Brain pericyte (primary cell): ENCODE measurements at regions not wholly inside any gene's neighbourhood (a gene's known extent, or its start where the extent isn't known, plus 50 kb on each side); places are given as distances from the start of the nearest gene placed in this dataset.

Experiments used
- DNase-seq: peaks from one replicate; pipeline ENCODE4 v3.0.0-alpha.2; 2012; ENCODE audit warnings: low read depth, low spot score

DNA sequence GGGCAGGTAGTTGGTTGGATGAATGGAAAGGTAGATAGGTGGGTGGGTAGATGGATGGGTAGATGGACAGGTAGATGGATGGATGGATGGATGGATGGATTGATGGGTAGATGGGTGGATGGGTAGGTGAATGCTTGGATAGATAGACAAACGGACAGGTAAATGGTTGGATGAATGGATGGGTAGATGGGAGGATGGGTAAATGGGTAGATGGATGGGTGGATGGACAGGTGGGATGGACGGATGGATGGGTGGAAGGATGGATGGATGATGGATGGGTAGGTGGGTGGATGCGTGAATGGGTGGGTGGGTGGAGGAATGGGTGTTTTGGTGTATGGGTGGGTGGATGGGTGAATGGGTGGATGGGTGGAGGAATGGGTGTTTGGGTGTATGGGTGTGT lies 50.1 kb upstream of the ASAP2 start:
- no peak for DNase-seq

DNA sequence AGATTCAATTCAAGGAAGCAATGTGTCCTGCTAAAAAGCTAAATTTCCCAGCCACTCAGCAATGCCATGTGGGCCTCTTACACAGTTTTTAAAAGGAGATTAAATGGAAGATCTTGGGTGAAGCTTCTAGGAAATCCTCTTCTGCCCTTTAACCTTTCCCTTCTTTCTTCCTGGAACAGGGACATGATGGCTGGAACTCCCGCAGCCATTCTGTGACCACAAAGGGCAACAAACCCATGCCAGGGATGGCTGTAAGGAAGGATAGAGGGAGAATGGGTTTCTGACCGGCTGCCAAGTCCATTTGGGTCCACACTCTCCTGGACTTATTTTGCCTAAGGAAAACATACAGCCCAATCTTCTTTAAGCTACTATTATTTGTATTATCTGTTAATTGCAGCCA lies 52.6 kb upstream of the ASAP2 start:
- no peak for DNase-seq

DNA sequence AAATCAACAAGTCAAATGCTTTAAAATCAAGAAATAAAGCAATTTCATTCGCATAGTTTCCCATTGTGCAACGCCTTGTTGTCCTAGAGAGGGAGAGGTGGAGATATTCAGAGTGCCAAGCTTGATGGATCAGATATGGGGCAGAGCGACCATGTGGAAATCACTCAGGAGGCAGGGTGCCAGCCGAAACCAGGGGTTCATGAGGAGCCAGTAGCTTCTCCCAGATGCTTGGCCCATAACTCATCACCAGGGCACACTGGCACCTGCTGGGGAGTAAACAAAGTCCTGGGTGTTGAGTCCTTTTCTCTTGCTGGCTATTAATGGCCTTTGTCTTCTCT lies 53.0 kb upstream of the ASAP2 start:
- no peak for DNase-seq

DNA sequence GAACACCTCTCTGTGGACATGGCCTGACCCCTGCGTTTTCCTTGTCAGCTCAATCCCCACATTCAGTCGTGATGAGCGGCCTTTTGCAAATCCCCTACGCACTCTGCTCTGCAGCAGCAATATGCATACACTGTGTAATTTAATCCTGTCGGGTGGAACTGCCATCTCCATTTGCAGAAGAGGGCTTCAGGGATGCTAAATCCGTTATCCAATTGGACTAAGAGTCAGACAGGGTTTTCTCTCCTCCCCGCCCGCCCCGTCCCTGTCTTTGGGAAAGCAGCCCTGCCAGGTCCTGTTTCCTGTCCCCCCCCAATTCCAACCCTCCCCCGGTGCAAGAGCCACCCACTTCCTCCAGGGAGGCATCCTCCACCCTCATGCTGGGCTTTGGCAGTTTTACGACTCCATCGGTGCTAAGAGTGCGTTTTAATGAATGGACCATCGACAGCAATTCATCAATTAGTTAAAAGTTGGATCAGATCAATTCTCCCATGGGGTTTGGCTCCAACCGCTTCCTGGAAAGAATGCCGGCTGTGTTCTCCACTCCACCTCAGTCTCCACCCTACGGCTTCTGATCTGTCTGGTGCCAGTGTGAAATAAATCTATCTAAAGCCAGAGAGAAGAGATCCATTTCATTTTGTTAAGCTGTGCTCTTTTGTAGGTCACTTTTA lies 53.5 kb upstream of the ASAP2 start:
- no peak for DNase-seq

DNA sequence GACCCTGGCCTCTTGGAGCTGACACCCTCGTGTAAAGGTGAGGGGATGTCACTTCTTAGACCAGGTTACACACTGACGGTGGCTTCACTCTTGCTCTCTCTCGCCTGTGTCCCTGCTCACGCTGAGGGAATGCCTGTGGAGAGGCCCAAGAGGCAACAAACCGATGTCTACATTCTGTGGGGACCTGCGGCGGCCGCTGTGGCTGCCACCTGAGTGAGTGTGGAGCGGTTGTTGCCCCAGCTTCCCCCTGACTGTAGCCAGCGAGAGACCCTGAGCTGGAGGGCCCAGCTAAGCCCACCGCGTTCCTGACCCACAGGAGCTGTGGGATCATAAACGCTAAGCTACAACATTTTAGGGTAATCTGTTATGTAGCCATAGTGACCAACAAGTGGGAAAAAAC lies 55.7 kb upstream of the ASAP2 start:
- no peak for DNase-seq

DNA sequence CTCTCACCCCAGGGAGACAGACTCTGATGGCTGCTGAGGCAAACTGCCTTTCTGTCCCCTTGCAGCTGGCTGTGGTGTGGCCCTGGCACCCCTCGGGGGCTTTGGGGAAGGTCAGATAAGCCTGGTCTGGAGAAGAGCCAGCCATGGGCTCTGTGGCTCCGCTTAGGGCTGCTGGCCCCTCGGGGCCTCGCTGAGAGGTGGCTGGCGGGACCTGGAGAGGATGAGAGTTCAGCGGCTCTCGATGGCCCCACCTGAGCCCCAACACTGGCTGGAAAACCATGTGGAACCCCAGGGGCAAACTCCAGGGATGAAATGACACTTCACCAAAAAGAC lies 56.1 kb upstream of the ASAP2 start:
- no peak for DNase-seq

DNA sequence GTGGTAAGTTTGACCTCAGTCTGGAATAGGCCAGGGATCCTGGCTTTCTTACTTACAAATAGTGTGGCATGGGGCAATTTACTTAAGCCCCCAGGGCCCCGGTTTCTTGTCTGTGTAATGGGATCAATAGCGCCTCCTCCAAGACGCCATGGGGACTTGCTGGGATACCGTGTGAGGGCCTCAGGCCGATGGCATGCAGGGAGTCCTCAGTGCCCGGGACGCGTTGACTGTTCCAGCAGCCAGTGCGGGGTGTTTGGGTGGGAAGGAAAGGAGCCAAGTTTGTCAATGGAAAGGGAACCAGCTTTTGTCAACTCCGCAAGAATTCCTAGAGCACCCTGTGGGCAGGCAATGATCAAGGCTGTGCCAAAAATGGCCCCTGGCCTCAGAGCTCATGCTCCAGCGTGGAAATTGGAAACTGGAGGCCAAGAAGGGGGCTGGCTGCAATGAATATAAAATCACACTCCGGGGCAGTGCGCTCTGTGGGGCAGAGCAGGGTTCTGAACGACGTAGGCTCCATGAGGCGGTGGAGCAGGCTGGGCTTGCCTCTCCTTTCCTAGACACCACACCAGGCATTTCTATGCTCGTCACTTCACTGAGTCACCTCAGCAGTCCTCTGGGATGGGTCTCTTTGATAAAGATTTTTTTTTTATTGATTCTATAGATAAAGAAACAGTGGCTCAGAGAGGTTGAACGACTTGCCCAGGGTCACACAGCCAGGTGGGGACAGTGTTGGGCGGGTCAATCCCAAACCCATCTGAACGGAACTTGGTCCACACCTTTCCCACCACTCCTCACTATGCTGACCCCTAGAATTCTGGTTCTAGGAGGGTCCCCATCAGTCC lies 56.7 kb upstream of the ASAP2 start:
- no peak for DNase-seq

DNA sequence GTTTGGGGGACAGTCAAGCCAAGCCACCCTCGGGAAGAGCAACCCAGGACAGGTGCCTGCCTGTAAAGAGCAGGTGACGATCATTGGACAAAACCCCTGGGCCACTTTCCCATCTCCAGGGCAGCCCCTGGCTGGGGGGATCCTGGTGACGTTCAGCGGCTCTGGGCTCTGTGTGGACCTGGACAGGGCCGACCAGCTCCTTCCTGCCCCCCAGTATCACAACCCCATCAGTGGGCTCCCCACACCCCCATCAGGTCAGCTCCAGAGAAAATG lies 57.3 kb upstream of the ASAP2 start:
- no peak for DNase-seq

DNA sequence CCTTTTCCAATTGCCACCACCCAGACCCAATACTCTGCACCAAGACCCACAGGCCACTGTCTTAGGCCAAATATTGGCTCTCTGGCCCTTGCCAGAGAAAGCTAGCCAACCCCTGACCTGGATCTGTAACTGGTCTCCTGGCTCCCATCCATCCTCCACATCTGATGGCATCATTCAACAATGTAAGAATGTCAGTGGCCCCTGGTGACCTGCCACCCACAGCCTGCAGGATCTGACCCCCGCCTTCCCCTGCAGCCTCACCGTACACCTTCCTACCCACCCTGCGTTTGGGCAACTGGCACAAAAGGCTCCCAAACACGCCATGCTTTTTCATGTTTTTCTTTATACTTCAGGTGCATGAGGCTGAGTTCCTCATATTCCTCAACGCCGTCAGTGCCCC lies 60.0 kb upstream of the ASAP2 start:
- no peak for DNase-seq

DNA sequence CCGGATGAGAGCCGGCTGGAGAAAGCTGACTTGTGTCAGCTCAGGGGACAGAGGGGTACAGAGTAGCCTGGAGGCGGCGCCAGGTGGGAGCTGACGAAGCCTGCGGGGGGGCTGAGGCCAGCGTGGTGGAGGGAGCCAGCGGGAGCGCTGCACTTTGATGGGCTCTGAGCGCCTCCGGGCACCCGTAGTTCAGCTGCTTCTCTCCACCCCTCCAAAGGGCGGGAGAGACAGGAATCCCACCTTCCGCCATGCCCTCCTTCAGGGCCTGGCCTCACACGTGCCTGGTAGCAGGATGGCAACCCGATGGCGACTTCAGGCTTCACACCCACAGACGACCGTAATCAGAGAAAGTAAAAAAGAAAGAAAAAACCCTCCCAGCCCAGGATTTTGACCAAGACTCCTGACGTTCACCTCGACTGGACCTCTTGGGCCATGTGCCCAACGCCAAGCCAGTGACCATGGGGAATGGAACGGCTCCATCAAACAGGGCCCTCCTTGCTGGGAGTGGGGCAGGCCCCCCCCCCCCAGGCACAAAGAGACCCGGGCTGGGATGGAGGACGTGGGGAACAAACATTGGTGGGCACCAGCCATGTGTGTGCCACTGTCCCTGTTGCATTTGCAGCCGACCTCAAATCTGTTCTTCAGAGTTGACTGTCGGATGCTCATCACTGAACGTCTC lies 60.7 kb upstream of the ASAP2 start:
- no peak for DNase-seq

DNA sequence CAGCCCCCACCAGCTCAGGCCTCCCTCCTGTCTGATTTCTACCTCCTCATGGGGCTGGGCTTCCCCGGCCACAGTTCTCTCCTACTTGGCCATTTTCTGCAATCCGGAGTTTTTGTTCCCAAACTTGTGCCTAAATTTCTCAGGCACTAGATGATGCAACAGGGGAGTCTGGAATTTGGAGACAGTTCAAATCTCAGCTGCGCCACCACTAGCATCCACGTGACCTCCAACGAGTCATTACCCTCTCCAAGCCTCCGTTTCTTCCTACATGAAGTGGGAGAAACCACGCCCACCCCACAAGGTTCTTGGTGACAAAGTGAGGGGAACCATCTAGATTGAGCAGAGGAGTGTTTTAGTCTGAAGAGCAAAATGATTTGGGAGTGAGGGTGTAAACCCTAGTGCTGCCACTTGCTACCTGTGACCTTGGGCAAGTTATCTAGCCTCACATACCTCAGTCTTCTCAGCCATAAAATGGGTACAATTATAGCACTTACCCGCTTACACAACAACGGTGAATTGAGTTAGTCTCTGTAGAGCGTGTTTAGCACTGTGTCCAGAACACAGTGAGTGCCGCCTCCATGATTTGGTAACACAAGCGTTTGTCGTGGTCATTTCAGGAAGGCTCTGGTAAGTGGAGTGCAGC lies 61.4 kb upstream of the ASAP2 start:
- DNase-seq: no peak

DNA sequence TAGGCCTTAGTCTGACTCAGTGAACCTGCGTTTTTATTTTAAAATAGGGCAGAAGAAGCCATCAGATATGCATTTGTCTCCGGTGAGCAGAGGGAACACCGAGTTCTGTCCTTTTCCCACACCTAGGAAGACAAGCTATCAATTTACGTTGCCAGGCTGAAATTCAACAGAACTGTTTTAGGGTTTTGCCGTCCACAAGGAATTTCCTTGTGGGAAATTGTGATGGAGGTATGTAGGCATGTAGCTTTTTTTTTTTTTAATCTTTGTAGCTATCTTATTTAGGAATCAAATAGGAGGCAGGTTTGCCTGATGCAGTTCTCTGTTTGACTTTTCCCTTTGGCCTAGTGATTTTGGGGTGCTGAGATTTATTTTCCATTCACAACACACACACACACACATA lies 62.0 kb upstream of the ASAP2 start:
- DNase-seq: no peak

DNA sequence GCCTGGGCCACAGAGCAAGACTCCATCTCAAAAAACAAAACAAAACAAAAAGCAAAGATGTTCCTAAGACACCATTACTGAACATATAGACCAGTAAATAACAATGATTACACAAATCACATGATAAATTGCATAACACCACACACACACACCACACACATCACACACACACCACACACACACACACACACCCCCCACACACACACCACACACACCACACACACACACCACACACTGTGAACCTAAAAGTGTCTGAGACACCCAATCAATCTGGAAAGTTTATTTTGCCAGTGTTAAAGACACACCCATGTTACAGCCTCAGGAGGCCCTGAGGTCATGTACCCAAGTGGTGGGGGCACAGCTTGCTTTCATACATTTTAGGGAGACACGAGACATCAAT lies 62.6 kb upstream of the ASAP2 start:
- DNase-seq: no peak

DNA sequence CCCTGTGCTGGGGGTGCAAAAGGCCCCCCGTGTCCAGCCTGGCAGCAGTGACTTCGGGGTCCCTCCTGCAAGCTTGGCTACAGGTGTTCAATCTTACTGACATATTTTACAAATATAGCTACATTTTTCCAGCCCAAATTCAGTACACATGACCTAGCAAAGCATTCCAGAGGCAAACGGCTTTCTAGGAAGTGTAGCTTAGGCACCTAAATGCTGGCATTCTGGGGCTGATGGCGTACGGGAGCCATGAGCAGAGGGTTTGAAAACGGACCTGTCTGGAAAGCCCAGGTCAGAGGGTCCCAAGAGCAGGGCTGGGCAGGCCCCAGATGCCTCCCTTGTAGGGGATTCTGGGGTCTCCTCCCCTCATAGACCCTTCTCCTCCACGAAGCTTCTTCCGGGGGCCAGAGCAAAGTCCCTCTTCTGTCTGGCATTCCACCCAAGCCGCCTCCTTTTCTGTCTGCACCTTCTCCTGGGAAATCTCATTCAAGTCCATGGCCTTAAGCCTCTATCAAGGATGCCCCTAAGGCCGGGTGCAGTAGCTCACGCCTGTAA lies 63.3 kb upstream of the ASAP2 start:
- DNase-seq: no peak

DNA sequence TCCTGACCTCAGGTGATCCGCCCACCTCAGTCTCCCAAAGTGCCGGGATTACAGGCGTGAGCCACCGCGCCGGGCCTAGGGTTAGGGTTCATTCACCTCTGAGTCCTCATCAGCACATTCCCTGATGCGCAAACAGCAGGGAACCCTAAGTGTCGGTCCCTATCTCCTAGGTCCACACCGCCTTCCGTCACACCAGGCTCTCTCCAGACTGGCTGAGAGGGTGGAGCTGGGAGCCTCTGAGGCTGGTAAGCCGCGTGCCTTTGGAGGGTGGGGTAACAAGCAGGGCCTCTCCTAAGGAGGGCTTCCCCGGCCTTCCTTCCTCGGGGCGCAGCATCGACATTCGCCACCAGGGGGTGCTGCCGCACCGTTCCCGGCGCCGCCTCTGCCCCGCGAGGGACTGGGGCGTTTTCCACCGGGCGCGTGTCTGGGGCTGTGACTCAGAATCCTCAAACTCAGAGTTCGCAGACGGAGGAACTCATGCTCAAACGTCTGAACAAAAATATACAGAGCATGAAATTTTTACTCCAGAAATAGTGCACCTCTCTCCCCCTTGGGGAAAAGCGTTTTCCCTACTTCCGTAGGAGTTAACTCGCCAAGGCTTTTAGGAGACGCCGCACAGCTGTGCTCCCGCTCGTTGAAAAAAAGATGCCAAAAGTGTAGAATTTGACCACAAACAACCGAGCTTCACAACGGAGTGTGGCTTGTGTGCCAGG lies 63.9 kb upstream of the ASAP2 start:
- DNase-seq: peak; percentile 47

DNA sequence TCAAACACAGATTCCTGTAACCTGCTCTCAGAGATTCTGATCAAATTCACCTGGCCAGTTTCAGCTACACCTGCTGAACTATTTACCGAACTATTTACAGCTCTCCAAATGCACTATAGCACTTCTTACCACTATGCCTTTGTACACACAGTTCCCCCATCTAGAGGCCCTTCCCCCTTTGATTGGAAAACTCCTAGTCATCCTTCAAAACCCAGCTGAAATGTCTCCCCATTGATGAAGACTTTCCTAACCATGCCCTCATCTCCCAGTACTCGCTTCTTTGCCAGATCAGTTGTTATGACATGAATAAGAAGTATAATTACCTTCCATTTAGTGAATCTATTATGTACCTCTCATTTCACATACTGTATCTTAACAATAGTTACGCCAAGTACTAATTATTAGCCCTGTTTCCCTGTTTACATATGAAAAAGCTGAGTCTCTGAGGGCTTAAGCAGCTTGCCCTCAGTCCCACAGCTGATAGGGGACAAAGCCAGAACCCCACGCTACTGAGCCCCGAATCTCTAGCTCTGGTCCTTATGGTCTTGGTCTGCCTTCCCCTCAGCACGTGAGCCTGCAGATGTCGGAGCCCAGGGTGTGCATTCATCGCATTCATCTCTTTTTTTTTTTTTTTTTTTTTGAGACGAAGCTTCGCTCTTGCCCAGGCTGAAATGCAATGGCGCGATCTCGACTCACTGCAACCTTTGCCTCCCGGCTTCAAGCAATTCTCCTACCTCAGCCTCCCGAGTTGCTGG lies 64.7 kb upstream of the ASAP2 start:
- no peak for DNase-seq

DNA sequence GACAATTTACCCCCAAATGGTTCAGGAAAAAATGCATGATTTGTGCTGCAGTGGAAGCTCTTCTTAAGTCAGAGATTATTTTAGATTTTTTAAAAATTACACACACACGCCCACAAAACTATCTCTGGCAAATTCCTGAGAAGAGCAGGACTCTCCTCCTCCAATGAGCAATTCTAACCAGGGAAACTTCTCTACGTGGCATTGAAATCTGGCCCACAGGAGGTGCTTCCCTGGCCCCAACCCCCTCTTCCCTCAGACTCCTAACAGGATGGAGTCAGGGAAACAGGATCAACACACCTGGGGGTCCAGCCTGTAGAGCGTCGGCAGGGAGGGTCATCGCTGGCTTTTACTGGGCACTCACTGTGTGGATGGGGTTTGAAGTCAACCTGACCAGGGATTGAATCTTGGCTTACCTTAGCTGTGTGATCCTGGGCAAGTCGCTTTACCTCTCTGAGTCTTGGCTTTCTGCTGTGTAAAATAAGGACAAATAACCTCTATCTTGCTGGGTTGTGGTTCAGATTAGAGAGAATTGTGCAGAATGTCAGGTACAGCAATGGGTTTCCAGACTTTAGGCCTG lies 65.4 kb upstream of the ASAP2 start:
- DNase-seq: no peak

DNA sequence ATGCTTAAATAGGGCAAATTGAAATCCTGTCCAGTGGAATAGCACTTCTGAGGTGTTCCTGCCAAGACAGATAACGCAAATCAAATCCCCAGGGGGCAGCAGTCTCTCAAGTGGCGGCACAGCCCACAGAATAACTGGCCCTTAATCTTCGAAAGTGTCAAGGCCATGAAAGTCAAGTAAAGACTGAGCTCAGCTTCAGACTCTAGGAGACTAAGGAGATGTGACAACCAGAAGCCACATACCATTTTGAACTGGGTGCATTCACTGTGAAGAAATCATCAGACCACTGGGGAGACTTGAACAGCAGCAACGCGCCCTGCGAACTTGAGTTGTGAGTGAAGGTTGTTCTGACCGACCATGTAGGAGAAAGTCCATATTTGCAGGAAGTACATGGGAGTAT lies 66.0 kb upstream of the ASAP2 start:
- DNase-seq: no peak

DNA sequence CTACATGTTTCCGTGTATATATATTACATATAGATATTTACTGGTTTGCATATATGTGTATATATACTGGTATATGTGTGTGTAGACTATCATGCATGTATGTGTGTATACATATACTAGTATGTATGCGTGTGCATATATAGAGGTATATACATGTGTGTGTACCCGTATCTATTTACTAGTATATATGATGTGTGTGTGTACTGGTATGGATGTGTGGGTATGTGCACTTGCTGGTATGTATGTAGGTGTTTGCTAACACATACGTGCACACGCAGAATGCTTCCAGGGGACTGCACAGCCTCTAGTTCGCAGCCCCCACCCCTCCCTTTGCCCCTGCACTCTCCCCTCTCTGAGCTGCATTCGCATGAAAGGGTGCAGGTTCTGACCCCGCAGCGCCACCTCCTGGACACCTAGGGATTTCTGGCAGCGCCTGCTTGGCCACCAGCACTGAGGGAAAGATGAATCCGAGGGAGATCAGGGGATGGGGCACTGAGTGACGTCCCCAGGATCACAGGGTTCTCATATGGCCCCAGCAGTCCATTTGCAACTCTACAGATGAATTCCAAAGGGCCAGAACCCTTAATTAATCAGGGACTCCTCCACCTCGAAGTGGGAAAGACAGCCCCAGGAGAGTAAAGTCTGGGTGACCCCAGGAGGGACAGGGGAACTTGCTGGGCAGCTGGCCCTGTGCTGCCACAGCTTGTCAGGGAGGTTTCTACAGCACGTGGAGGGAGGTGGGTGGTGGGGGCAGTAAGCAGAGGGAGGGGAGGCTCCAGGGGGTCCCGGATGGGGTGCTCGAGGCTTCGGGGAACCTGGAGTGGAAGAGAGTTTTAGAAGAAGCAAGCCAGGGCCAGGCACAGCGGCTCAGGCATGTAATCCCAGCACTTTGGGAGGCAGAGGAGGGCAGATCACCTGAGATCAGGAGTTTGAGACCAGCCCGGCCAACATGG lies 66.8 kb upstream of the ASAP2 start:
- DNase-seq: no peak
